Sigmoid colon (tissue), 3 donors: ENCODE measurements at regions not wholly inside any gene's neighbourhood (a gene's known extent, or its start where the extent isn't known, plus 50 kb on each side); places are given as distances from the start of the nearest gene placed in this dataset.

Experiments used
- CTCF ChIP-seq, 4 experiments: fragments of 450-650 bp in 3 of 4; fragments of 200-600 bp in 1 of 4; IDR thresholded peaks; one replicate each; pipeline ENCODE4 v1.5.1; 2016 to 2019; ENCODE audit warnings: antibody characterized with exemption in 4 of 4, mild to moderate bottlenecking in 3 of 4, moderate library complexity in 2 of 4
- POLR2A ChIP-seq, 2 donors: fragments of 450-650 bp; IDR thresholded peaks; one replicate each; pipeline ENCODE4 v1.6.1; 2016; ENCODE audit warnings: antibody characterized with exemption in 2 of 2, mild to moderate bottlenecking in 2 of 2, moderate library complexity in 2 of 2

- TF ChIP-seq POLR2A (IDR thresholded peaks at IDR 0.05) = no peak
- no peak for TF ChIP-seq CTCF (IDR thresholded peaks at IDR 0.05)
Measured at GRCh38 chr3:107100573-107100972, 276.7 kb upstream of the CCDC54 start.
